Effector memory CD8-positive, alpha-beta T cell (primary cell): ENCODE measurements at regions not wholly inside any gene's neighbourhood (a gene's known extent, or its start where the extent isn't known, plus 50 kb on each side); places are given as distances from the start of the nearest gene placed in this dataset.

Experiments
- ATAC-seq: fragments of 150-1000 bp; cut with Tn5 transposase; replicated peaks from 2 replicates; pipeline ENCODE4 v1.10.0; 2021; ENCODE audit warnings: mild to moderate bottlenecking, moderate library complexity
- DNase-seq, 3 experiments: peaks; one replicate each; pipeline ENCODE4 v3.0.0; 2021
- H3K27ac Mint-ChIP-seq, 2 donors: one replicate each; pipeline ENCODE4 v1.8.0; 2022; ENCODE audit warnings: mild to moderate bottlenecking in 2 of 2, mixed read lengths in 2 of 2, moderate library complexity in 2 of 2
- H3K27me3 Mint-ChIP-seq, 2 donors: one replicate each; pipeline ENCODE4 v1.8.0; 2022; ENCODE audit warnings: mixed read lengths in 2 of 2
- H3K36me3 Mint-ChIP-seq: one replicate; pipeline ENCODE4 v1.8.0; 2022; ENCODE audit warnings: mild to moderate bottlenecking, moderate library complexity, mixed read lengths; ENCODE audit not compliant: insufficient read depth
- H3K4me1 Mint-ChIP-seq, 2 donors: one replicate each; pipeline ENCODE4 v1.8.0; 2022; ENCODE audit warnings: low read depth in 2 of 2, mixed read lengths in 2 of 2
- H3K4me3 Mint-ChIP-seq, 2 donors: one replicate each; pipeline ENCODE4 v1.8.0; 2022; ENCODE audit warnings: mild to moderate bottlenecking in 2 of 2, mixed read lengths in 2 of 2, moderate library complexity in 2 of 2
- H3K9me3 Mint-ChIP-seq, 2 donors: one replicate each; pipeline ENCODE4 v1.8.0; 2022; ENCODE audit warnings: mixed read lengths in 2 of 2

GRCh38 chr2:156115338-156115737, 217.2 kb downstream of the NR4A2 start:
- DNase-seq: no peak
- H3K36me3 Mint-ChIP-seq: no peaks in the 10 kb centered on the region

GRCh38 chr2:156112323-156112722, 220.2 kb downstream of the NR4A2 start:
- no peak overlapping the region for H3K4me3 Mint-ChIP-seq
- no peak for ATAC-seq
- no peaks in the 10 kb centered on the region for H3K36me3 Mint-ChIP-seq
- H3K9me3 Mint-ChIP-seq: no peaks in the 10 kb centered on the region
- H3K4me1 Mint-ChIP-seq: no peaks in the 10 kb centered on the region
- H3K27ac Mint-ChIP-seq: no peak overlapping the region
- DNase-seq: no peak
- H3K27me3 Mint-ChIP-seq: no peaks in the 10 kb centered on the region

More at GRCh38 chr2:156115338-156115737, 217.2 kb downstream of the NR4A2 start:
- Mint-ChIP-seq H3K27me3 (peaks cover 0 to 6% of the 10 kb centered on the region in 2 donors), H3K4me3 (no peak overlapping the region), H3K9me3 (no peaks in the 10 kb centered on the region), H3K4me1 (no peaks in the 10 kb centered on the region), H3K27ac (no peak overlapping the region)
- no peak for ATAC-seq

- H3K4me3 Mint-ChIP-seq: no peak overlapping the region
- ATAC-seq: peak; percentile 50
- H3K9me3 Mint-ChIP-seq: no peaks in the 10 kb centered on the region
- H3K27ac Mint-ChIP-seq: no peak overlapping the region
- no peaks in the 10 kb centered on the region for H3K36me3 Mint-ChIP-seq
- no peaks in the 10 kb centered on the region for H3K4me1 Mint-ChIP-seq
- peak in 1 of 3 experiments; percentile 0 for DNase-seq
- no peaks in the 10 kb centered on the region for H3K27me3 Mint-ChIP-seq
Observed at GRCh38 chr2:156110890-156111289, 221.6 kb downstream of the NR4A2 start.

- Mint-ChIP-seq H3K4me3 (no peak overlapping the region), H3K9me3 (no peaks in the 10 kb centered on the region), H3K36me3 (no peaks in the 10 kb centered on the region), H3K27ac (no peak overlapping the region), H3K27me3 (peaks cover 0 to 10% of the 10 kb centered on the region in 2 donors), H3K4me1 (no peaks in the 10 kb centered on the region)
- no peak for DNase-seq
- no peak for ATAC-seq
Observed at GRCh38 chr2:156099382-156099781, 233.1 kb downstream of the NR4A2 start.

GRCh38 chr2:156098506-156098905, 234.0 kb downstream of the NR4A2 start:
- H3K36me3 Mint-ChIP-seq: no peaks in the 10 kb centered on the region
- H3K27me3 Mint-ChIP-seq: peaks cover 0 to 5% of the 10 kb centered on the region in 2 donors
- no peaks in the 10 kb centered on the region for H3K9me3 Mint-ChIP-seq
- H3K4me1 Mint-ChIP-seq: no peaks in the 10 kb centered on the region
- H3K4me3 Mint-ChIP-seq: no peak overlapping the region
- no peak overlapping the region for H3K27ac Mint-ChIP-seq
- DNase-seq (no peak), ATAC-seq (no peak)

- Mint-ChIP-seq H3K4me1 (no peaks in the 10 kb centered on the region), H3K27me3 (peaks cover 7 to 11% of the 10 kb centered on the region in 2 donors), H3K9me3 (no peaks in the 10 kb centered on the region), H3K27ac (no peak overlapping the region), H3K4me3 (no peak overlapping the region), H3K36me3 (peaks cover 2% of the 10 kb centered on the region)
- ATAC-seq (no peak), DNase-seq (no peak)
Observed at GRCh38 chr2:156088587-156088986, 243.9 kb downstream of the NR4A2 start.

- Mint-ChIP-seq H3K27ac (no peak overlapping the region), H3K36me3 (peaks cover 2% of the 10 kb centered on the region), H3K27me3 (peaks cover 7 to 16% of the 10 kb centered on the region in 2 donors), H3K4me3 (no peak overlapping the region), H3K4me1 (no peaks in the 10 kb centered on the region), H3K9me3 (no peaks in the 10 kb centered on the region)
- no peak for DNase-seq
- no peak for ATAC-seq
Observed at GRCh38 chr2:156087875-156088274, 244.6 kb downstream of the NR4A2 start.

- Mint-ChIP-seq H3K27me3 (peaks cover 7 to 16% of the 10 kb centered on the region in 2 donors), H3K36me3 (peaks cover 2% of the 10 kb centered on the region), H3K4me1 (no peaks in the 10 kb centered on the region), H3K9me3 (peaks cover 1 to 13% of the 10 kb centered on the region in 2 donors), H3K4me3 (no peak overlapping the region), H3K27ac (no peak overlapping the region)
- ATAC-seq (no peak), DNase-seq (no peak)
Observed at GRCh38 chr2:156083763-156084493, 248.6 kb downstream of the NR4A2 start.

GRCh38 chr2:156079845-156080244, 252.7 kb downstream of the NR4A2 start:
- Mint-ChIP-seq H3K36me3 (peaks cover 2% of the 10 kb centered on the region), H3K4me1 (no peaks in the 10 kb centered on the region), H3K27ac (no peak overlapping the region), H3K9me3 (peaks cover 1 to 13% of the 10 kb centered on the region in 2 donors), H3K27me3 (peaks cover 7 to 16% of the 10 kb centered on the region in 2 donors), H3K4me3 (no peak overlapping the region)
- no peak for DNase-seq
- no peak for ATAC-seq

GRCh38 chr2:156077041-156077742, 255.3 kb downstream of the NR4A2 start:
- ATAC-seq (no peak), DNase-seq (no peak)
- Mint-ChIP-seq H3K27ac (no peak overlapping the region), H3K4me1 (no peaks in the 10 kb centered on the region), H3K36me3 (no peaks in the 10 kb centered on the region), H3K4me3 (no peak overlapping the region), H3K27me3 (no peaks in the 10 kb centered on the region), H3K9me3 (peaks cover 1 to 13% of the 10 kb centered on the region in 2 donors)

- H3K27me3 Mint-ChIP-seq: no peaks in the 10 kb centered on the region
Observed at GRCh38 chr2:156065912-156066311, 266.6 kb downstream of the NR4A2 start.

GRCh38 chr2:156064540-156064939, 268.0 kb downstream of the NR4A2 start:
- Mint-ChIP-seq H3K27ac (no peak overlapping the region), H3K9me3 (no peaks in the 10 kb centered on the region), H3K36me3 (no peaks in the 10 kb centered on the region), H3K27me3 (no peaks in the 10 kb centered on the region), H3K4me3 (no peak overlapping the region), H3K4me1 (no peaks in the 10 kb centered on the region)
- DNase-seq (no peak), ATAC-seq (no peak)

More at GRCh38 chr2:156065912-156066311, 266.6 kb downstream of the NR4A2 start:
- Mint-ChIP-seq H3K36me3 (no peaks in the 10 kb centered on the region), H3K4me3 (no peak overlapping the region), H3K9me3 (no peaks in the 10 kb centered on the region), H3K27ac (no peak overlapping the region), H3K4me1 (no peaks in the 10 kb centered on the region)
- DNase-seq (no peak), ATAC-seq (no peak)

GRCh38 chr2:156057647-156058046, 274.9 kb downstream of the NR4A2 start:
- no peak overlapping the region for H3K27ac Mint-ChIP-seq
- no peaks in the 10 kb centered on the region for H3K9me3 Mint-ChIP-seq
- H3K27me3 Mint-ChIP-seq: no peaks in the 10 kb centered on the region
- DNase-seq (no peak), ATAC-seq (no peak)
- no peaks in the 10 kb centered on the region for H3K36me3 Mint-ChIP-seq
- no peak overlapping the region for H3K4me3 Mint-ChIP-seq
- no peaks in the 10 kb centered on the region for H3K4me1 Mint-ChIP-seq

- ATAC-seq (no peak), DNase-seq (no peak)
- Mint-ChIP-seq H3K36me3 (no peaks in the 10 kb centered on the region), H3K27ac (no peak overlapping the region), H3K9me3 (no peaks in the 10 kb centered on the region), H3K4me3 (no peak overlapping the region), H3K4me1 (no peaks in the 10 kb centered on the region), H3K27me3 (no peaks in the 10 kb centered on the region)
Observed at GRCh38 chr2:156054983-156055382, 277.5 kb downstream of the NR4A2 start.
